ENCODE measurements at regions not wholly inside any gene's neighbourhood (a gene's known extent, or its start where the extent isn't known, plus 50 kb on each side); places are given as distances from the start of the nearest gene placed in this dataset.

GRCh38 chr13:111960152-111960772 is 106.7 kb upstream of the SOX1 start (continued):
- no peak for TF ChIP-seq ZNF687 (IDR thresholded peaks at IDR 0.05)
- no peak for TF ChIP-seq CHD2 (IDR thresholded peaks at IDR 0.05; ENCODE audit: borderline replicate concordance, low read depth, low read length)
- no peak for TF ChIP-seq TCF3 (IDR thresholded peaks at IDR 0.05; ENCODE audit: borderline replicate concordance, insufficient read depth, low read depth, low read length)
- no peak for TF ChIP-seq RUNX3 (IDR thresholded peaks at IDR 0.05; ENCODE audit: low read length)
- no peak for TF ChIP-seq E2F8 (IDR thresholded peaks at IDR 0.05; ENCODE audit: low read depth, partially characterized antibody)
- no peak for TF ChIP-seq PML (IDR thresholded peaks at IDR 0.05; ENCODE audit: low read length)
- TF ChIP-seq WRNIP1 (IDR thresholded peaks at IDR 0.05; ENCODE audit: borderline replicate concordance, low read depth, low read length), result no peak
- no peak for TF ChIP-seq BMI1 (IDR thresholded peaks at IDR 0.05; ENCODE audit: borderline replicate concordance)
- no peak for TF ChIP-seq RBBP5 (conservative IDR thresholded peaks at IDR 0.05)
- no peak for TF ChIP-seq SMARCA5 (IDR thresholded peaks at IDR 0.05)
- no peak for TF ChIP-seq MEF2B (IDR thresholded peaks at IDR 0.05; ENCODE audit: partially characterized antibody, poor library complexity, severe bottlenecking)

Data from GM12878 (cell line).